Sciatic nerve (tissue), 2 donors: ENCODE measurements at regions not wholly inside any gene's neighbourhood (a gene's known extent, or its start where the extent isn't known, plus 50 kb on each side); places are given as distances from the start of the nearest gene placed in this dataset.
"Not testable (repeated sequence)": the region's sequence is repeated elsewhere in the genome, so short reads cannot be mapped to it uniquely, and the experiment has no call there.

Experiments
- ATAC-seq: fragments of 200-7000 bp; cut with Tn5 transposase; one replicate; pipeline ENCODE4 v1.9.1; 2020; ENCODE audit warnings: mild to moderate bottlenecking, moderate library complexity
- DNase-seq: peaks from one replicate; pipeline ENCODE4 v3.0.0-alpha.2; 2020; ENCODE audit warnings: low spot score
- intact Hi-C: fragments of 100-400 bp; cut with DNase I; formaldehyde crosslinking; loops from one replicate; pipeline ENCODE4 v1.14.2; 2022
- donor health status: DM: no; HTN: no; CAD: no.
- donor health status: DM: no; HTN: no; CAD: no.

DNA sequence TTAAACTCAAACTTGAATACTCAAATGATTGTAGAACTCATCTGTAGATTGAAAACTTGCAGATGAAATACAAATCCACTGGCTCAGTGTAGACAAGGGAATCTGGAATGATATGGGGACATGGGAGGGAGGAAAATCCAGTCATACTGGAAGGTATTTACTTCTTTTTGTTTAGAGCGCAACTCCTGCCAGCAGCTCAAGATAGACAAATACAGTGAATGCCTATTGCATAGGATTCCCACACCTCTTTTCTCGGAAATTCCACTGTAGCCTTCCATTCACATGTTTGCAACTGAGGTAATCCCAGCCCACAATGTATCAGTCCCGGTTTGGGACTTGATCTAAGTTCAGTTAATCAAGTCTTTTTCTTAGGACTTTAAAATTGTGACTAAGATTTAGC lies 311.2 kb downstream of the PTPRC start:
- ATAC-seq (no peak), DNase-seq (no peak)
- intact Hi-C loops: no loop called here

DNA sequence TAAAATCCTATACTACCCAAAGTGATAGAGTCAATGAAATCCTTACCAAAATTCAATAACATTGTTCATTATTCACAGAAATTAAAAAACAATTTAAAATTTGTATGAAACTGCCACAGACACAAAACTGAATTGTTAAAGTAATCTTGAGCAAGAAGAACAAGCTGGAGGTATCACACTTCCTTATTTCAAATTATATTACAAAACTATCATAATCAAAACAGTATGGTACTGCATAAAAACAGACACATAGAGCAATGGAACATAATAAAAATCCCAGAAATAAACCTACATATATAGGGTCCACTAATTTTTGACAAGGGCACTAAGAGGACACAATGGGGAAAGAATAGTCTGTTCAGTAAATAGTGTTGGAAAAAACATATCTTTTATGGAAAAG lies 316.2 kb downstream of the PTPRC start:
- DNase-seq (no peak), ATAC-seq (no peak)
- intact Hi-C loops: no loop called here

DNA sequence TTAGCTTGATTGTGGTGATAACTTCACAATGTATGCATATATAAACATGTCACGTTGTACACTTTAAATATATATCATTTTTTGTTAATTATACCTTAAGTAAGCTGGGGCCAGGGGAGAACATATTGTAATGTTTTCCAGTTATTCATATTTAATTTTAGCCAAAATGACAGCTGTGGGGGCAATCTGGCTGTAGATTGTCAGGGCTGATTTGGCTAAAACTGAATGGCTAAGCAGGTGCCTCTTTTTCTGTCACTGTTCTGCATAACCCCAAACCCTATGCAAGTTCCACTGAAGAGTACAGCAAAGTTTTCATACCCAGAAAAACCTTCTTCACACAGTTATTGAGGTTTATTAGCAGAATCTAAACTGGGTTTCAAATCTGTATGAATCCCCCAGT lies 318.2 kb downstream of the PTPRC start:
- DNase-seq (no peak), ATAC-seq (no peak)
- intact Hi-C loops: no loop called here

DNA sequence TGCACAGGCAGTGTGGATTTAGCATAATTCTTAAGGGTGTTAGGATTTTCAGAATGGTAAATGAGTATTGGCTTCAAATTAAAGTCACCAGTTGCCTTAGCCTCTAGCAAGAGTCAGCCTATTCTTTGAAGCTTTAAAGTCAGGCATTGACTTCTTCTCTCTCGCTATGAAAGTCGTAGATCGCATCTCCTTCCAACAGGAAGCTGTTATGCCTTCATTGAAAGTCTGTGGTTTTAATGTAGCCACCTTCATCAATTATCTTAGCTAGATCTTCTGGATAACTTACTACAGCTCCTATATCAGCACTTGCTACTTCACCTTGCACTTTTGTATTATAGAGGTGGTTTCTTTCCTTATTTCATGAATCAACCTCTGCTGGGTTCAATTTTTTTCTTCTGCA lies 320.2 kb downstream of the PTPRC start:
- DNase-seq (no peak), ATAC-seq (no peak)
- intact Hi-C loops: no loop called here

DNA sequence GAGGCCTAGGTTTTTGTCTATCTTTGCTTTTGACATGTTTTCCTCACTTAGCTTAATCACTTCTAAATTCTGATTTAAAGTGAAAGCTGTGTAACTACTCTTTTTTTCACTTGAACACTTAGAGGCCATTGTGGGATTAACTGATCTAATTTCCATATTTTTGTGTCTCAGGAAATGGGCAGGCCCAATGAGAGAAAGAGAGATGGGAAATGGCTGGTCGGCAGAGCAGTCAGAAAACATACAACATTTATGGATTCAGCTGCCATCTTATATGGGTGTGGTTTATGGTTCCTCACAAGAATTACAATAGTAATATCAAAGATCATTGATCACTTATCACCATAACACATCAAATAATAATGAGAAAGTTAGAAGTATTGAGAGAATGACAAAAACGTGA lies 320.8 kb downstream of the PTPRC start:
- intact Hi-C loops: no loop called here
- ATAC-seq (no peak), DNase-seq (no peak)

DNA sequence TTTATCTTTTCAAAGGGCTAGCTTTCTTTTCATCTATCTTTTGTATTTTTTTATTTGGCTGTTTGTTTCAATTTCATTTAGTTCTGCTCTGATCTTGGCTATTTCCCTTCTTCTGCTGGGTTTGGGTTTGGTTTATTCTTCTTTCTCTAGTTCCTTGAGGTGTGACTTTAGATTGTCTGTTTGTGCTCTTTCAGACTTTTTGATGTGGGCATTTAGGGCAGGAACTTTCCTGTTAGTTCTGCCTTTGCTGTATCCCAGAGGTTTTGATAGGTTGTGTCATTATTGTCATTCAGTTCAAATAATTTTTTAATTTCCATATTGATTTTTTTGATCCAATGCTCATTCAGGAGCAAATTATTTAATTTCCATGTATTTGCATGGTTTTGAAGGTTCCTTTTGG lies 325.0 kb downstream of the PTPRC start:
- ATAC-seq, intact Hi-C loops, DNase-seq: not testable (repeated sequence)

DNA sequence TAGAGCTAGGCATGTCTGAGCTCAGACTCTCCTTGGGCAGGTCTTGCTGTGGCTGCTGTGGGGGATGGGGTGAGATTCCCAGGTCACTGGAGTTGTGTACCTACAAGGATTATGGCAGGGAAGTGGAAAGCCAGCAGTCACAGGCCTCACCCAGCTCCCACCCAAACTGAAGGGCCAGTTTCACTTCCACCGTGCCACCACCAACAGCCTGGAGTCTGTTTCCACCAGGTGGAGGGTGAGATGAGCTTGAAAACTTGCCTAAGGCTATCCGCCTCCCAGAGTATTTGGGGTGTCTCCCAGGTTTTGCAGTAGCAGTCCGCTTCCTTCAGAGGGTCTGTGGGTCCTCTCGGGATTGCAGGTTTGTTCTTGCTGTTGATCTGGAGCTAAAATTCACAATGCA lies 327.7 kb downstream of the PTPRC start:
- DNase-seq: no peak
- intact Hi-C loops: no loop called here
- no peak for ATAC-seq

DNA sequence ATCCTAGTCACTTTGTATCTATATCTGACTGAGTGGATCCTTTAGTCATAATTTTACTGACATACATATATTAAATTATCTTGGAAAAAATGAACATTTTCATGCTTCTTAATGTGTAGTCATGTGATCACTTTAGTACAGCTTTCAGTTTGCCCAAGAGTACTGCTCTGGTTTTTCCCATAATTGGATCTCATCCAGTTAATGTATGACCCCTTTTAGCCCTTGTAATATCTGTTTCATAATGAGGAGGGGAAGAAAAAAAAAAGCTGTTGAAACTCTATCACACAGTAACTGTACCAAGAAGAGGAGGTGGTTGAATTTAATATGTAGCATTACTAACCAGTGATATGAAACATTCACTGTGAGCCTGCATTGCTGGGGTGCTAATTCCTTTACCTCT lies 328.7 kb downstream of the PTPRC start:
- ATAC-seq (no peak), DNase-seq (no peak)
- intact Hi-C loops: no loop called here

DNA sequence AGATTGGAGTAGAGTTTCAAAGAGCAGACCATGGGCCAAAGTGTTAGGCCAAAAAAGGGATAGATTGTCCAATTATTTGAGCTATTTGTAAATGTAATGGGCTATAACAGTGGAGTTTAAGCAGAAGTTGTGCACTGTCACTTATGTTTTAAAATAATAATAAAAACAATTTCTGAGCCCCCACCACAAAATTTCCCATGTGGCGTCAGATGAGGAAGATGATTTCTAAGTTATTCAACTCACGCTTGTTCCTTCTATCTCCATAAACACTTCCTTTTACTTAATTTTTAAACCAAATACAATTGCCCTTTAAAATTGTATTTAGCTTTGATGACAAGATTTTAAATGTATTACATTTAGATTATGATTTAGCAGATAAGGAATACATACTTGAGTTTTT lies 330.0 kb downstream of the PTPRC start:
- intact Hi-C loops: no loop called here

DNA sequence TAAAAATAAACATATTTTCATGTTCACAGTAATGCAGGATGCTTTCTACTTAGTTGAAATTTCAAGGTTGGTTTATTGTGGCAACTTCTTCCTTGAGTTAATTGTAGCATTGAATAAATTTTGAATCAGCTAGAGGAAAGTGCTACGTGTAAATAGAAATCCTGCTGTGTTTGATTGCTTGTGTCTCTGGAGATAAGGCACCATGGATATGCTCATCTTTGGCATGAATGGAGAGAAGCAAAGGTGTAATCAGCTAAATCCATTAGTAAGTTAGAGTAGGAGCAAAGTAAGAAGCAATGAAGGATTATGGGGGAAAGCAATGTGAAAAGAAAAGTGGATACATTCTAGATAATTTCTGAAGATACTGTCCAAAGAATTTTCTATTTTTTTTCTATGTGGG lies 331.1 kb downstream of the PTPRC start:
- no peak for ATAC-seq
- intact Hi-C loops: no loop called here

More for the DNA sequence above, 330.0 kb downstream of the PTPRC start:
- DNase-seq (no peak), ATAC-seq (no peak)

DNA sequence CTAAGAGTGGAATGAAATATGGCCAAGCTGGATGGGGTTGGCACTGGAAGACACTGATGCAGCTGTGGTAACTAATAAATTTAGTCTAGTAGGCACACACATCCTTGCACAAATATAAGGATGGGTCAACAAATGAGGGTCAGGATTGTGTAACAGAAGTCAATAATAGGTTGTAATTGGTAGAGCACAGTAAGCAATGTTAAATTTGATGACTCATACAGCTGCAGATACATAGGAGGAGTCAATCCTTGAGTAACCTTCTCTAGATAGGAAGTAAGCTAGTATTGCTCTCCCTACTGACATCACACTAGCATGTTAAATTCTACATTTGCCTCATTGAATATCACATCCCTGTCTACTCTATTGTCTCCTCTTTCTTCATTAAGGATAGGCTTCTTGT lies 332.1 kb downstream of the PTPRC start:
- intact Hi-C loops: no loop called here
- DNase-seq (no peak), ATAC-seq (no peak)

More for the DNA sequence above, 331.1 kb downstream of the PTPRC start:
- DNase-seq: no peak

DNA sequence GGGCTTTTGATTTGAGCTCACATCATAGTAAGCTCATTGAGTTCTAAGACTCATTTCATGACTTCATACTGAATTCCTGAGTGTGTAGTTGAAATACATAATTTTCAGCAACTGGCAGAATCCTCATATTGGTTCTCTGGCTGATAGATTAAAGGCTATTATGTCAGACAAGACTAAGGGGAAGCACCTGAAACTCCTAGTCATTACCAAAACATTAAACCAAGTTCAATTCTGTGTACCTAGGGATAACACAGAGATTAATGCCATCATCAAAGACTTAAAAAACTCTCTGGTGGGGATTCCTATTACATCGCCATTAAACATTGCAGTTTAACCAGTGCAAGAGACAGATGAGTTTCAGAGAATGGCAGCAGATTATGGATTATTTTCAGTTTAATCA lies 339.1 kb downstream of the PTPRC start:
- DNase-seq (no peak), ATAC-seq (no peak)
- intact Hi-C loops: no loop called here

DNA sequence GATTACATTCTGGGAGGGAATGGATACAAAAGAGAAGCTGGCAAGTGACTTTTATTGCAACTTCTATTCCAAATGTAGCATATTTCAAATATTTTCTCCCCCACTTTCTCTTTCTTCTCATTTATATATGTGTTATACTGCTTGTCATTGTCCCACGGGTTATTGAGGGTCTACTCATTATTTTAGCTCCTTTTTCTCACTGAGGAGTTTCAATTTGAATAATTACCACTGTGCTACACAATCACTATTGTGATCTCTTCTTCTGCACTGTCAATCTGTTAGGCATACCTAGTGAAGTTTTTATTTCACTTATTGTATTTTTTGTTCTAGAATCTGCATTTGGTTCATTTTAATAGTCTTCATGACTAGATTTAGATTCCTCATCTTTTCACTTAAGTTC lies 339.7 kb downstream of the PTPRC start:
- no peak for DNase-seq
- ATAC-seq: no peak
- intact Hi-C loops: no loop called here

DNA sequence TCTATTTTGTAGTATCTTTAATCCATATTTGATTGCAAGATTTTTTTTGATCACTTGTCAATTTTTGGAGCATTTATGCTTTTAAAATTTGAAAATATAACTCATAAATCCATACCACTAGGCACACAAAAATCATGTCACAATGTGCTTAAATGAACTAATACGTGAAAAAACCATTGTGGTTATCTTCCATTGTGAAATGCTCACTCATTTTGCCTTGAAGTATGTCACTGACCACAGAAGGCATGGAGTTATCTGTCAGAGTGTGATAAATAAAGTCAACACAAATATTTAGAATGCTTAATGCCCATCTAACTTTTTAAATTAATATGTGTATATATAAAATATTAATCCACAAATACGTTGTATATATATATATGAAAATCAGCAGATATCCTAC lies 347.2 kb downstream of the PTPRC start:
- intact Hi-C loops: no loop called here
- ATAC-seq (no peak), DNase-seq (no peak)

DNA sequence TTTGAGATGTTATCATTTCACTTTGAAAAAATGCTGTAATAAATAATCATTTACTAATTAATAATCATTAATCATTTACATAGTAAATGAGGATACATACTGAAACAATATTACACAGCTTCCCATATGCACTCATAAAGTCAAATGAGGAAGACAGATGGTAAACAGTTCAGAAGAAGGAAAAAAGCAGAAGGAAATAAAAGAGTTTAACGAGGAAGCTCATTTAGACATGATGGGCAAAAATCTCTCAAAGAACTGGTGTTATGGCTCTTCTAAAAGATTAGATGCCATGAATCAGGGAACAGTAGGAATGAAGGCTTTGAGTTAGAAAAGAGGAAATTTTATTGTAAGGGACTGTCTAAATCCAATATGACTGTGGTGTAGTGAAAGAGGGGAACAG lies 347.6 kb downstream of the PTPRC start:
- DNase-seq (no peak), ATAC-seq (no peak)
- intact Hi-C loops: no loop called here

DNA sequence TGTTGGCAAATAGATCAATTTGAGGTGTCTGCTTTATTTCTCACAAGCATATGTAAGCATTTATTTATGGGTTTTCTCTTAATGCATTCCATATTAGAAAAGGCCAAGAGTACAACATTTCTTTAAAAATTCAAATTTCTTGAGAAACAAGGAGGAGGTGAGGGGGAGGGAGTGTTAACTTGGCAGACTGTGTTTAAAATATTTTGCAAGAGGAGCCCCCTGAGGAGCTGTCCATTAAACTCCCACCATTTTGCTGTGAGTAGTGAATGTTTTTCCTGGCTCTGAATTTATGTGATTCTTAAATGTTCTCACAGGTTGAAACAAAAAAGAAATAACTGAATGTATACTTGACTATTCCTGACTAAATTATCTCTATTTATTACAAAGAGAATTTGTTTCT lies 363.8 kb downstream of the PTPRC start:
- DNase-seq (no peak), ATAC-seq (no peak)
- intact Hi-C loops: no loop called here

DNA sequence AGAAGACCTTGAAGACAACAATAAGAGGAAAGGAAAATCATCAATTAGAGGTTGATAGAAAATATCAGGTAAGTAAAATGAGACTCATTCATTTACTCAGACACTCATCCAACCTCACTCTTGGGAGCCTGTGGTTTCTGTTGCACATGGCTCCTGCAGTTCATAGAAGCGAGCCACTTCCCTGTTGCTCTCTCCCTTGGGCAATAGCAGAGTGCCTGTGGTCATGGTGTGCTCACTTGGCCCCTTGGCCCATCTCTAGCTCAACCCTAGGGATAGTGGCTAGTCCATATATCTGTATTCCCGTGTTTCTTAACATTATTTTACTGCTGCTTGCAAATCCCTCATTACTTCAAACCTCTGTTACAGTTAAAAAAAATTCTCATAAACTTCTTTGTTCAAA lies 368.6 kb downstream of the PTPRC start:
- intact Hi-C loops: no loop called here
- DNase-seq: no peak
- ATAC-seq: no peak

DNA sequence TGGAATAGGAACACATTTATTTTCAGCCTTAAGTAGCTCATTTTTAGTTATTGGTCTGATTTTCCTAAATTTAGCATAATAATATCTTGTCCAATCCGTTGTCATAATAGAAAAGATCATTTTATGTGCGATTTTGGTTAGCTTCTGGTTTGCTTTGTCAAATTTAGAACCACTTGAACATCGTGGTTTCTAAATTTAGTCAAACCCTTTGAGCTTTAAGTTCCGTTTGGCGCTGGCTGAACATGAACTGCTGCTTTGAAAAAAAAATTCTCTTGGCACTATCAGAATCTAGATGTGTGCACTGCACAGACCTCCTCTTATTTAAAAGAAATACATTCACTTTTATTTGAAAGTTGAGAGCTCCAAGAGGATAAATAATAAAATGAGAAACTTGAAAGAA lies 370.6 kb downstream of the PTPRC start:
- DNase-seq (no peak), ATAC-seq (no peak)
- intact Hi-C loops: no loop called here

DNA sequence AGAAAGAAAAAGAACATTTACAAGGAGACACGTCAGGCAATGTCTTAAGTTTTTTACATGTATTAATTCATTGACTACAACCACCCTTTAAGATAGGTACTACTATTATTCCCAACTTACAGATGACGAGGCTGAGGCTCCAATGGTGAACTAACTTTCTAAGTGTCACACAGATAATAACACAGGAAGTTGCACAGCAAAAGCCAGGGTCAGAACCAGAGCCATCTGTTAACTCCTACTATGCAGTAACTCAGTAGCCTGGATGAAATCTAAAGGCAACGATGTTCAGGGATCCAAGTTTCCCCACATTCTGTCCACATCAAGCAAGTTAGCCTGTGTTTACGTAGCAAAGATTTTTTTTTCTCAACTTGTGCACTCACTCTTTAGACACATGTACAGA lies 371.7 kb downstream of the PTPRC start:
- intact Hi-C loops: no loop called here
- ATAC-seq: no peak
- no peak for DNase-seq

DNA sequence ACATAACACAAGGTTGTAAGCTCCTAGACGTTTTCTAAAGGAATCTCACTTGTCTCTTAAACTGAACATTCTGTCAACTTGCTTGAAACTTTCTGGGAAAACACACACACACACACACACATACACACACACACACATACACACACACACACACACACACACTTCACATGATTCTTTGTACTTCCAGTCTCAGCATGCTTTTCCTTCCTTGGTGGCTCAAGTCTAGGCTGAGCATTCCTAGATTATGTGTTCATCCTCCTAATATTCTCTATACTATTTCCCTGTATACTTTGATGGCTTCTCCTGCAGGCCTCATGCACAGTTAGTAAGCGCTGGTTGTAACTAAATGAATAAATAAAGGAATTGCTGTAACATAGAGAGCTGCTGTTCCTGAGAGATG lies 372.1 kb downstream of the PTPRC start:
- no peak for ATAC-seq
- DNase-seq: no peak
- intact Hi-C loops: no loop called here

DNA sequence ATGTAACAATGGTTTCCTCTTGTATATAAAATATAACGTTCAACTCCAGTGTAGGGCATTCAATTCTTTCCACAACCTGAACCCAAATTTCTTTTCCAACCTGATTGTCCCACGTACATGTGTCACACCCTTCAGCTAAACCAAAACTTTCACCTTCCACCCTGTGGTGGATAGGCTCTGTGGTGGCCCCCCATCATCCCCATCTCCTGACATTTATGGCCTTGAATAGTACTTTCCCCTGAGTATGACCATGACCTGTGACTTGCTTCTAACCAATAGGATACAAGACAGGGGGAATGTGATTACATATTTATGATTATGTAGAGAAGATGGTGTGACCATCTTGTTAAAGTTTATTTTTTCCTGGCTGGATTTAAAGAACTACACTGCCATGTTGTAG lies 377.0 kb downstream of the PTPRC start:
- ATAC-seq (no peak), DNase-seq (no peak)
- intact Hi-C loops: no loop called here

DNA sequence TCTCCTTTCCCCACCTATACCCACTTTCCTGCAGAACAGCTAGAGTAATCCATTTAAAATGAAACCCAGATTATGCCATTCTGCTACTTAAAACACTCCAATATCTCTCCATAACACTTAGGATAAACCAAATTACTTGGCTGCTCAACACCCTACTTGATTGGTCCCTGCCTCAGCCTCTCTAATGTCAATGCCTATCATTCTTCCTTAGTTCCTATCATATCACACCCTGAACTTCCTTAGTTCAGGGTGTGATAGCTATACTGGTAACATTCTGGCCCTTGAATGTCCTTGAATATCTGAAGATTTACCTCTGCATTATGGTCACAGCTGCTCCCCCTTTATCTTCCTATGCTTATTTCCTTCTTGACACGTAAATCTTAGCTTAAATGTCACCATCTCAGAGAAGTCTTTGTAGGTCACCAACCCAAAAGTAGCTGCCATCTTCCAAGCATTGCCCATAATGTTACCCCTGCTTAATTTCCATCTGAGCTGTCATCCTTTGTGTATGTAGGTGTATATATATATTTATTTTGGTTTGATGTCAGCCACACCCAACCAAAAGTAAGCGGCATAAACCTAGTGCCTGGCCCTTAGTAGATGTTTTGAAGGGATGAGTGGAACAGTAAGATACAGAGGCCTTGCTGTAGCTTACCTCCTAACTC lies 379.8 kb downstream of the PTPRC start:
- DNase-seq (no peak), ATAC-seq (no peak)
- intact Hi-C loops: no loop called here
